Jurkat, Clone E6-1 (cell line): ENCODE measurements at regions not wholly inside any gene's neighbourhood (a gene's known extent, or its start where the extent isn't known, plus 50 kb on each side); places are given as distances from the start of the nearest gene placed in this dataset.
"Not testable (repeated sequence)": the region's sequence is repeated elsewhere in the genome, so short reads cannot be mapped to it uniquely, and the experiment has no call there.

ENCODE experiments used
- DNase-seq: peaks from one replicate; pipeline ENCODE4 v3.0.0-alpha.2; 2011; ENCODE audit warnings: low read depth, low spot score
- H3K4me3 ChIP-seq: 2 replicates; pipeline ENCODE4 v1.5.1; 2011; ENCODE audit warnings: mild to moderate bottlenecking, low read length, control low read depth, moderate library complexity

GRCh38 chr1:199015799-199016198 lies 377.0 kb downstream of the PTPRC start:
- H3K4me3 ChIP-seq: peak overlapping the region; percentile 43

GRCh38 chr1:199018471-199019135 lies 379.8 kb downstream of the PTPRC start:
- DNase-seq: peak; percentile 84
- H3K4me3 ChIP-seq: peak overlapping the region; percentile 43

More at GRCh38 chr1:199015799-199016198, 377.0 kb downstream of the PTPRC start:
- no peak for DNase-seq

GRCh38 chr1:199020051-199020450 lies 381.2 kb downstream of the PTPRC start:
- DNase-seq: peak; percentile 91
- H3K4me3 ChIP-seq: peak overlapping the region; percentile 33

GRCh38 chr1:199020904-199021303 lies 382.1 kb downstream of the PTPRC start:
- DNase-seq: peak; percentile 86
- H3K4me3 ChIP-seq: peak overlapping the region; percentile 33

GRCh38 chr1:199029401-199029800 lies 390.6 kb downstream of the PTPRC start:
- H3K4me3 ChIP-seq: no peak overlapping the region
- no peak for DNase-seq

GRCh38 chr1:199029855-199030254 lies 391.0 kb downstream of the PTPRC start:
- H3K4me3 ChIP-seq: no peak overlapping the region; the same call in 1 of the 2 replicates
- no peak for DNase-seq

- not testable (repeated sequence) for DNase-seq, H3K4me3 ChIP-seq
Observed at GRCh38 chr1:199030541-199030940, 391.7 kb downstream of the PTPRC start.

GRCh38 chr1:199031170-199031569 lies 392.3 kb downstream of the PTPRC start:
- H3K4me3 ChIP-seq: not testable (repeated sequence)
- peak; percentile 98 for DNase-seq

GRCh38 chr1:199032479-199032878 lies 393.6 kb downstream of the PTPRC start:
- not testable (repeated sequence) for H3K4me3 ChIP-seq
- peak; percentile 97 for DNase-seq

GRCh38 chr1:199033661-199034060 lies 394.8 kb downstream of the PTPRC start:
- no peak for DNase-seq
- H3K4me3 ChIP-seq: no peak overlapping the region

GRCh38 chr1:199038156-199038555 lies 399.3 kb downstream of the PTPRC start:
- DNase-seq: no peak
- no peak overlapping the region for H3K4me3 ChIP-seq

GRCh38 chr1:199040076-199040905 lies 401.5 kb downstream of the PTPRC start:
- no peak for DNase-seq
- H3K4me3 ChIP-seq: no peak overlapping the region

GRCh38 chr1:199041173-199041914 lies 402.5 kb downstream of the PTPRC start:
- no peak overlapping the region for H3K4me3 ChIP-seq
- peak; percentile 100 for DNase-seq

- peak; percentile 72 for DNase-seq
- no peak overlapping the region for H3K4me3 ChIP-seq
Observed at GRCh38 chr1:199042193-199042592, 403.4 kb downstream of the PTPRC start.

GRCh38 chr1:199044191-199044590 lies 405.4 kb downstream of the PTPRC start:
- DNase-seq: no peak
- no peak overlapping the region for H3K4me3 ChIP-seq

- peak; percentile 83 for DNase-seq
- no peak overlapping the region for H3K4me3 ChIP-seq
Observed at GRCh38 chr1:199046618-199047017, 407.8 kb downstream of the PTPRC start.

- H3K4me3 ChIP-seq: no peak overlapping the region
- DNase-seq: no peak
Observed at GRCh38 chr1:199054694-199055093, 415.9 kb downstream of the PTPRC start.

- no peak for DNase-seq
- no peak overlapping the region for H3K4me3 ChIP-seq
Observed at GRCh38 chr1:199057322-199057721, 418.5 kb downstream of the PTPRC start.

- H3K4me3 ChIP-seq: no peak overlapping the region
Observed at GRCh38 chr1:199058281-199058680, 419.4 kb downstream of the PTPRC start.

GRCh38 chr1:199064971-199065370 lies 426.1 kb downstream of the PTPRC start:
- no peak for DNase-seq
- no peak overlapping the region for H3K4me3 ChIP-seq

More at GRCh38 chr1:199058281-199058680, 419.4 kb downstream of the PTPRC start:
- no peak for DNase-seq
